Activated T-cell treated with anti-CD3 and anti-CD28 coated beads, Interleukin-2, amount 50 U/mL, for 4 hours (primary cell): ENCODE measurements at regions not wholly inside any gene's neighbourhood (a gene's known extent, or its start where the extent isn't known, plus 50 kb on each side); places are given as distances from the start of the nearest gene placed in this dataset.
"Not testable (repeated sequence)": the region's sequence is repeated elsewhere in the genome, so short reads cannot be mapped to it uniquely, and the experiment has no call there.

Experiments used
- ATAC-seq, 2 donors: fragments of 200-7000 bp; cut with Tn5 transposase; one replicate each; pipeline ENCODE4 v1.10.0; 2021
- DNase-seq: peaks from one replicate; pipeline ENCODE4 v3.0.0-alpha.2; 2020
- H3K27me3 Mint-ChIP-seq: one replicate; pipeline ENCODE4 v1.8.0; 2021; ENCODE audit warnings: low read depth, mixed read lengths
- H3K36me3 Mint-ChIP-seq: one replicate; pipeline ENCODE4 v1.8.0; 2022; ENCODE audit warnings: mixed read lengths; ENCODE audit not compliant: insufficient read depth
- H3K4me1 Mint-ChIP-seq: one replicate; pipeline ENCODE4 v1.8.0; 2021; ENCODE audit warnings: low read depth, mixed read lengths
- H3K4me3 Mint-ChIP-seq: one replicate; pipeline ENCODE4 v1.8.0; 2021; ENCODE audit warnings: mild to moderate bottlenecking, moderate library complexity, mixed read lengths
- H3K9me3 Mint-ChIP-seq: one replicate; pipeline ENCODE4 v1.8.0; 2021; ENCODE audit warnings: mixed read lengths

DNA sequence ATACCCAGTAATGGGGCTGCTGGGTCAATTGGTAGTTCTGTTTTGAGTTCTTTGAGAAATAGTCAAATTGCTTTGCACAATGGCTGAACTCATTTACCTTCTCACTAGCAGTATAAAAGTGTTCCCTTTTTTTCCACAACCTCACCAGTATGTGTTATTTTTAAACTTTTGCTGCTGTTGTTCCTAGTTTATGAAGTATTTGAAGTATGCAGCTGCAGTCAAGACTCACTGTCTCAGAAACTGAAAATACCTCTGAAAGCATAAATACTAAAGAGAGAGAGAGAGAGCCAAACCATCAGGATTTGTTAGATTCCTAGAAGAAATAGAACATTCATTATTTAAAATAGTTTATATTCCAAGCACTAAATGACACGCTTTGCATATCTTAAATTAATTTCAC lies 764.2 kb downstream of the NTRK3 start:
- Mint-ChIP-seq H3K27me3 (peaks cover 3% of the 10 kb centered on the region), H3K4me3 (no peak overlapping the region), H3K9me3 (peaks cover 3% of the 10 kb centered on the region), H3K36me3 (no peaks in the 10 kb centered on the region), H3K4me1 (no peaks in the 10 kb centered on the region)
- DNase-seq (no peak), ATAC-seq (no peak)

DNA sequence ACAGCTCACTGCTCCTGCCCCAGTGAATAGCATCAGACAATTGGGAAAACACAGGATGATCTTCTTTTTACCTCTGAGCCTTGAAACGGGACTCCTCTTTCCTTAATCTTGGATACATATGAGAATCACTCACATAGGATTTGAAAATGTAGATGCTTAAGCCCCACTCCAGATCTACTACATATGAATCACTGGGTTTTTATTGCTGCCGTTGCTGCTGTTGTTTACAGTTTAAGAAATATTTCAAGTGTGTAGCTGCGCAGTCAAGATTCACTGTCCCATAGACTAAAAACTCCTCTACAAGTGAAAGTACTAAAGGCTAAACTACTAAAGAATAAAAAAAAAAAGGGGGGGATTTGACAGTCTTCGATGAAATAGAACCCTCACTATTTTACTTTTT lies 765.9 kb downstream of the NTRK3 start:
- H3K27me3 Mint-ChIP-seq: peaks cover 3% of the 10 kb centered on the region

DNA sequence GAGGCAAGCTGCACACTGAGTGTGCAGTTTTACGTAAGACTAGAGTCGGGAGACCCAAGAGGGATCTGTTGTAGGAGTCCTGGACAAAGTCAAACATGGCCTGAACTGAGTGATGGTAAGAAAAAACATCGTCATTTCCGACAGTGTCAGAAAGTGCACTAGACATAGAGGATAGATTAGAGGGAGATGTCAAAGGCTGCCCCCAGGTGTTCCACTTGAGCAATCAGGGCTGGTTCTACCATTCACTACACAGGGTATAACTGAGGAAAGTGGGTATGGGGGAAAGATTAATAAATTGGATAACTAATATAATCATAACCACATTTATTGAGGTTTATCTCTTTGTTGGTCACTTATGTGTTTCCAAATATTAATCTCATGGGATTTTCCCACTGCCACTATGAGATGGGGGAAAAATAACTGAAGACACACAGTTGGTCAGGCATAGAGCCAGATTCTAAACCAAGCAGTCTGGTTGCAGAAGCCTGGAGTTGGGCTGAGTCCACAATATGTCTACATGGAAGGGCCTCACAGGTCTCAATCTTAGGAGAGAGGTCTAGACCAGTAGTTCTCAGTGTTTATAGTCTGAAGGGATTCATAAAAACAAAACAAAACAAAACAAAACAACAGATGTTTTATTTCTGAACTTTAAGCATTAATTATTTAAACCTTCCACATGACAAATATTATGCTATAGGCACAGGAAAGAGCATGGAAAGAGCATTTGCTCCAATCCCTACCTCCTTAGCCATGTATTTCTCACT lies 766.5 kb downstream of the NTRK3 start:
- no peaks in the 10 kb centered on the region for H3K27me3 Mint-ChIP-seq
- ATAC-seq (no peak), DNase-seq (no peak)
- H3K36me3 Mint-ChIP-seq: no peaks in the 10 kb centered on the region
- peaks cover 3% of the 10 kb centered on the region for H3K9me3 Mint-ChIP-seq
- no peak overlapping the region for H3K4me3 Mint-ChIP-seq
- H3K4me1 Mint-ChIP-seq: no peaks in the 10 kb centered on the region

More for the DNA sequence above, 765.9 kb downstream of the NTRK3 start:
- Mint-ChIP-seq H3K36me3 (no peaks in the 10 kb centered on the region), H3K4me3 (no peak overlapping the region), H3K4me1 (no peaks in the 10 kb centered on the region), H3K9me3 (peaks cover 3% of the 10 kb centered on the region)
- DNase-seq (no peak), ATAC-seq (no peak)

DNA sequence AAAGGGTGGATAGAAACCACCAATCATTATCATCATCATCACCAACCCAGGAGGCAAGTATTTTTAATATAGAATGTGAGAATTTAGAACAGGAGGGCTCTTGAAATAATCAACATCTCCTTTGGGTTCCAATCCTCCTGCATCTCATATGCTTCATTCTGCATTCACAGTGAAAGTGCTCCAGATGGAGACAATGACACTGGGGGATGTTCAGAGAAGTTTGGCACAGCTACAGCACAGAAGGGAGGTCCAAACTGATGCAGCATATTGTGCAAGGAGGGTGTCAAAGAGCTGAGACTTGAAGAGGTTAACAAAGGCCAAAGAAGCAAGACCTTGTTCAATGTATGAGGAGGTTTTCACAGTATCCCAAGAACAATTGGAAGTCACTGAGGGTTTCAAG lies 767.1 kb downstream of the NTRK3 start:
- no peaks in the 10 kb centered on the region for H3K27me3 Mint-ChIP-seq
- H3K9me3 Mint-ChIP-seq: peaks cover 3% of the 10 kb centered on the region
- no peak for DNase-seq
- no peaks in the 10 kb centered on the region for H3K4me1 Mint-ChIP-seq
- no peak overlapping the region for H3K4me3 Mint-ChIP-seq
- H3K36me3 Mint-ChIP-seq: no peaks in the 10 kb centered on the region
- no peak for ATAC-seq

DNA sequence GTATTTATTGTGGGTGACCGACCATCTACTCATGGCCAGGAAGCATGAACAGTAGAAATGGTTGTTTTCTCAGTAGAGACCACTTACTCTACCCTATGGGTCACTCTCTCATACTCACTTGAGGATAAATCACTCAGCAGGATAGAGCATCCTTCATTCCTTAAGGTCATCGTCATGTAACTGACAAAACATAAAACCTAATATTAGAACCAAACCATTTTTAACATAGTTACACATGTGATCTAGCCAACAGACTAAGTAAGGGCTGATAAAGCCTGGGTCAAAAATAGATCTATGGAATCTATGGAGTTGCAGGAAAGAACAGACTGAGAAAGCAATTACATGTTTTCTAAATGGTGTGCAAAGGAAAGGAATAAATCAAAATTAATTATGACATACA lies 769.1 kb downstream of the NTRK3 start:
- no peaks in the 10 kb centered on the region for H3K4me1 Mint-ChIP-seq
- DNase-seq (no peak), ATAC-seq (no peak)
- no peaks in the 10 kb centered on the region for H3K36me3 Mint-ChIP-seq
- H3K27me3 Mint-ChIP-seq: no peaks in the 10 kb centered on the region
- H3K9me3 Mint-ChIP-seq: peaks cover 3% of the 10 kb centered on the region
- H3K4me3 Mint-ChIP-seq: no peak overlapping the region

DNA sequence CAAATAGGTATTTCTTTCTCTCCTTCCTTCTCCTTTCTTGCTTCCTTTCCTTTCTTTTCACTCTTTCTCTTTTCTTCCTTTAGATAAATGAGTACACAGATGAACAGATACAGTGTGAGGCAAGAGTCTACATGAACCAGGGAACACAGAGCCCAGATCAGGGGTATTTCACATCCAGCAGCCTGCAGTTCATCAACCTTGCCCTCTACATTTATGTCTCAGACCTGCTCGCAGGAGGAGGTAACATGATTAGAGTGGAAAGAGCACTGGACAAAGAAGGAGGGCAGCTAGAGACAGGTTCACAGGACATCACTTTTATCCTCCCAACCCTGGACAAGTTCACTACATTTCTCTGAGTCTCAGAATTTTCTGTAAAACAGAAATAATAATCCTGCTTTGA lies 773.1 kb downstream of the NTRK3 start:
- DNase-seq (no peak), ATAC-seq (no peak)
- Mint-ChIP-seq H3K27me3 (no peaks in the 10 kb centered on the region), H3K36me3 (no peaks in the 10 kb centered on the region), H3K9me3 (no peaks in the 10 kb centered on the region), H3K4me1 (no peaks in the 10 kb centered on the region), H3K4me3 (no peak overlapping the region)

DNA sequence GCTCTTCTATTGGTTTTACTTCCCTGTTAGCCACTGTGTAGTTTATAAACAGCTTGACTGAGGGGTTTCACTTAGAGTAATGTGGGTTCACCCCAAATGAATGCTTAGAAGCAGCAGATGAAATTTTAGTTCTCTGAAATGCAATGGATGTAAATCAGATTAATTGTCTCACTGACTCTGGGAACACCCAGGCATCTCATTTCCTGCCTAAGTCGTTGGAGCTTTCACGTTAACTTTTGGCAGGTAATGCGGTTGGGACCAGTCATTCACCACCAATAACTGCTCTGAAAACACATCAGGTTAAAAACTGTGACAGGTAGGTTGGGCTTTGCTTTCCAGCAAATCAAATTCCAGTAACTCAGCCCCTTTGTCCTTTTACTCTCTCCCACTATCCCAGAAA lies 775.4 kb downstream of the NTRK3 start:
- Mint-ChIP-seq H3K4me1 (no peaks in the 10 kb centered on the region), H3K9me3 (no peaks in the 10 kb centered on the region), H3K4me3 (no peak overlapping the region), H3K36me3 (no peaks in the 10 kb centered on the region), H3K27me3 (no peaks in the 10 kb centered on the region)
- DNase-seq: no peak
- no peak for ATAC-seq

DNA sequence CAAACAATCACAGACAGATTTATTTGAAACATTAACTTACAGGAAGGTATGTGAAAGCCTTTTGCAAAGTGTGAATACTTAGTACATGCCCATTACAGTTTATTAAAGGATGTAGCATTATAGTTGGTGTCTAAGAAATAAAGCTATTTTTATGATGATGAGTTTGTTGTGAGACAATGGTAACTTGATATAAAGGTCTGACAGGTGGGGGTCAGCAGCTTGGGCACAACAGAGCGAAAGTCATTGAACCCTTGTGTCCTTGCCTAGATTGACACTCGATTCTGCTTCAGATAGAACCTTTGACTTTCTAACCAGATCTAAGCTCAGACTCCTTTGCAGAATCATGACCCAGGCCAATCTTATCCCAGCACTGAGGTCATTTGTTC lies 777.9 kb downstream of the NTRK3 start:
- H3K4me1 Mint-ChIP-seq: no peaks in the 10 kb centered on the region
- no peaks in the 10 kb centered on the region for H3K9me3 Mint-ChIP-seq
- H3K4me3 Mint-ChIP-seq: no peak overlapping the region
- DNase-seq: no peak
- no peaks in the 10 kb centered on the region for H3K27me3 Mint-ChIP-seq
- no peaks in the 10 kb centered on the region for H3K36me3 Mint-ChIP-seq
- ATAC-seq: no peak

DNA sequence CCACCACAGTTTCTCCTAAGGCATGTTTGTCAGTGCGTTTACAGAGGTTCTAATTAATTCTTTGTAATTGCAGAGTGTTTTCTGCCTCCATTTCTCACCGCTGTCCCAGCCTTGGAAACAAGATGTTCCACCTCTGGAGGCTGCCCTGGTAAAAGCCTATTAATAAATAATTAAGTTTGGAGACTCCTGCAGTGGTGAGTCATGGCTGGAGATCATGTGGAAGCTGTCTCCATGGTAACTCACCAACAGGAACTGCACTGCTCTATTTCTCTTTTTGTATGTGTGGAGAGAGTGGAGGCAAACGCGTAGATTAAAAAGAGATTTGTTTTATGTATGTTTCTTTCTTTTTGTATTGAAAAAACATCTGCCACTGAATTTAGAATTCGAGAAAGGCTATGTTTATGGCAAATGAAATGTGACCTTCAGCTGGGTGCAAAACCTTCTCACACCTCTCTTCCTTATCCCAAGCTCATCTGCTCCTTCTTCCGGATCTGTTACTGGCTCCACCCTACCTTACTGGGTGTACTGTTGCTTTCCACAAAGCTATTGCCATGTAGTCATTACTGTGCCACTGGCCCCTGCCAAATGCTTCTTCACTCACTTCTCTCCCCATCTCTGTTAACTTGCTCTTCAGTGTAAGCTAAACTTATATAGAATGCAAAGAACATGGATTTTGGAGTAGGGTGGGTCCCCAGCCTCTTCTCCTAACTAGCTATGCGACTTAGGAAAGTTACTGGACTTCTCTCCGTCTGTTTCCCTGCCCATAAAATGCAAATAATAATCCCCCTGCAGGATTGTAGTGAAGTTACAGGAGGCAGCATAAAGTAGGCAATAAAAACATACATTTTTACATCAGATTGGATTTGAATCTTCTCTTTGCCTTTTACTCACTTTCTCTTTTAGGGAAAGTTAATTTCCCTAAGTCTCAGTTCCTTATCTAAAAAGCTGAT lies 778.5 kb downstream of the NTRK3 start:
- Mint-ChIP-seq H3K4me1 (no peaks in the 10 kb centered on the region), H3K9me3 (no peaks in the 10 kb centered on the region), H3K36me3 (no peaks in the 10 kb centered on the region), H3K27me3 (peaks cover 1% of the 10 kb centered on the region), H3K4me3 (no peak overlapping the region)
- DNase-seq (no peak), ATAC-seq (no peak)

DNA sequence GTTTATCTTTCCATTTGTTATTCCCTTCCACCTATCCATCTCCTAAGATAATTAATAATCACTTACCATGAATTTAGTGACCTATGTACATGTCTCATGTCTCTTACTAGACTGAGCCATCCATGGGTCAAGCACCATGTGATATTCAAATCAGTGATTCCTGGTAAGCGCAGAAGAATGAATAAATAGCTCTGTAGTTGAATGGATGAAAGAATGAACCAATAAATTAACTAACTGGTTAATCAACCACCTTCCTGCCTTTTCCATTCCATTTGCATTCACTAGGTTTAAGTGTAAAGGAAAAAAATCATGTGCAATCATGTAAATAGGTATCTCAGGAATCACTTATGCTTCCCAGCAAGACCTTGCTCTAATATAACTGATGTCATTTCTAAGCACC lies 779.5 kb downstream of the NTRK3 start:
- no peaks in the 10 kb centered on the region for H3K36me3 Mint-ChIP-seq
- no peak for DNase-seq
- H3K27me3 Mint-ChIP-seq: peaks cover 4% of the 10 kb centered on the region
- H3K9me3 Mint-ChIP-seq: no peaks in the 10 kb centered on the region
- H3K4me1 Mint-ChIP-seq: no peaks in the 10 kb centered on the region
- H3K4me3 Mint-ChIP-seq: no peak overlapping the region
- no peak for ATAC-seq

DNA sequence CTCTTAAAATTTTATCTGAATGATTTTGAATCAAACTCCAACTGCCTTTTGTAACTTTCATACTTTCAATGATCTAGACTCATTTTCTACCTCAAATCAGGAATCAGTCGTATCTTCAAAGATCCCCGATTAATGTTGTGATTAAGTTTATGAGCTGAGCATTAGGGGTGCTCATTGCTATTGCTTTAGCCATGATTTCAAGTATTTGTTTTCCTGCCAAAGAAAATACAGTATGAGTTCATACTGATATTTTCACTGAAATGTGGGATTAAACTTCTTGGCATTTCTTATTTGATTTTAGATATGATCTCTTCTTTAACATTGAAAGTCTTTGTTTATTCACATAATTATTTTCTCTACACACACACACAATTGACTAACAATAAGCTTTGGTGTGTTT lies 785.6 kb downstream of the NTRK3 start:
- no peaks in the 10 kb centered on the region for H3K9me3 Mint-ChIP-seq
- no peaks in the 10 kb centered on the region for H3K36me3 Mint-ChIP-seq
- peaks cover 4% of the 10 kb centered on the region for H3K27me3 Mint-ChIP-seq
- no peak for DNase-seq
- no peak overlapping the region for H3K4me3 Mint-ChIP-seq
- H3K4me1 Mint-ChIP-seq: no peaks in the 10 kb centered on the region
- ATAC-seq: no peak

DNA sequence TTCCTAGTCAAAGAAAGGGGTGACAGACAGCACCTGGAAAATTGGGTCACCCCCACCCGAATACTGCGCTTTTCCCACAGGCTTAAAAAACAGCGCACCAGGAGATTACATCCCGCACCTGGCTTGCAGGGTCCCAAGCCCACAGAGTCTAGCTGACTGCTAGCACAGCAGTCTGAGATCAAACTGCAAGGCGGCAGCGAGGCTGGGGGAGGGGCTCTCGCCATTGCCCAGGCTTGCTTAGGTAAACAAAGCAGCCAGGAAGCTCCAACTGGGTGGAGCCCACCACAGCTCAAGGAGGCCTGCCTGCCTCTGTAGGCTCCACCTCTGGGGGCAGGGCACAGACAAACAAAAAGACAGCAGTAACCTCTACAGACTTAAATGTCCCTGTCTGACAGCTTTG lies 792.6 kb downstream of the NTRK3 start:
- not testable (repeated sequence) for H3K27me3 Mint-ChIP-seq, H3K36me3 Mint-ChIP-seq, H3K4me1 Mint-ChIP-seq, DNase-seq, H3K9me3 Mint-ChIP-seq, H3K4me3 Mint-ChIP-seq, ATAC-seq

DNA sequence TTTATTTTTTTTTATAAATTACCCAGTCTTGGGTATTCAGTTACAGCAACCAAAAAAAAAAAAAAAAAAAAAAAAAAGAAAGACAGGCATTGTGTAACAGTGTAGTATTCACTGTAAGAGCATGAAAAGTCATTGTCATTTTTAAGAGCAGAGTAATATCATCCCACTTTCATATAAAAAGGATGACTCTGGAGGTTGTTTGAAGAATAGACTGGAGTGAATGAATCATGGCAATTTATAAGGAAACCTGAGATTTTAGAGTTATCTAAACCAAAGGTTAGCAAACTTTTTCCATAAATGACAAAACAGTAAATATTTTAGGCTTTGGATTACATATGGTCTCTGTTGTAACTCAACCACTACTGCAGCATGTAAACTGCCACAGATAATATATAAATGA lies 794.9 kb downstream of the NTRK3 start:
- Mint-ChIP-seq H3K36me3 (no peaks in the 10 kb centered on the region), H3K9me3 (no peaks in the 10 kb centered on the region), H3K4me1 (no peaks in the 10 kb centered on the region), H3K27me3 (peaks cover 9% of the 10 kb centered on the region), H3K4me3 (no peak overlapping the region)
- DNase-seq (no peak), ATAC-seq (no peak)

DNA sequence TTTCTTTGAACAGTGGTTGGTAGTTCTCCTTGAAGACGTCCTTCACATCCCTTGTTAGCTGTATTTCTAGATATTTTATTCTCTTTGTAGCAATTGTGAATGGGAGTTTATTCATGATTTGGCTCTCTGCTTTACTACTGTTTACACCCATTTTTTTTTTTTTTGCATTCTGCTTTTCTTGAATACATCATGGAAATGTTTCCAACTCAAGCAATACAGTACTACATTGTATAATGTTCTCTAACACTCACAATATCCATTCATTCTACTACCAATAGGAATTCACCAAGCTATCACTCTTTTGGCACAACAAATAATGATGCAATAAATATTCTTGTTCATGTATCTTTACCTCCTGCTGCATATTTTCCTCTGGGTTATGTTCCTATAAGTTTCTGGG lies 801.7 kb downstream of the NTRK3 start:
- Mint-ChIP-seq H3K4me3 (no peak overlapping the region), H3K27me3 (peaks cover 3% of the 10 kb centered on the region), H3K4me1 (no peaks in the 10 kb centered on the region), H3K36me3 (no peaks in the 10 kb centered on the region), H3K9me3 (peaks cover 4% of the 10 kb centered on the region)
- DNase-seq (no peak), ATAC-seq (no peak)

DNA sequence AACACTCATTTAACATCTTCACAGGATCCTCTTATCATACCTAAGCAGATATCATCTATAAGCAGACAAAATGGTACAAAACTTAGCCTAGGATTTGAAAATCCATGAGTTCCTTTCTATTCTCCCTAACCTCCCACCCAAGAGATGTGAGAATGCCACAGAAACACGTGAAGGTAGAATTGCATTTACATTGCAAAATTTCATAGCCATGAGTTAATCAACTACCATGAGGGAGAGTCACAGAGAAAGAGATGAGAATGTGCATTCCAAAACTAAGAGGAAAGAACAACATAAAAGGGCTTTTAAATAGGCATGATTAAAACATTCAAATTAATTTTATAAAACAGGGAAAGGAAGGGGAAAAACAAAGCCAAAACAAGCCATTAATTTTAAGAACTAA lies 806.2 kb downstream of the NTRK3 start:
- ATAC-seq (no peak), DNase-seq (no peak)
- Mint-ChIP-seq H3K27me3 (peaks cover 4% of the 10 kb centered on the region), H3K9me3 (peaks cover 6% of the 10 kb centered on the region), H3K4me3 (no peak overlapping the region), H3K36me3 (no peaks in the 10 kb centered on the region), H3K4me1 (no peaks in the 10 kb centered on the region)
